A673 (cell line): ENCODE measurements at regions not wholly inside any gene's neighbourhood (a gene's known extent, or its start where the extent isn't known, plus 50 kb on each side); places are given as distances from the start of the nearest gene placed in this dataset.

Source experiments
- CTCF ChIP-seq: fragments of 300-800, 200-600 bp; sonication (generic); conservative IDR thresholded peaks from 2 replicates; pipeline ENCODE4 v1.5.1; 2017; ENCODE audit warnings: low read depth, mild to moderate bottlenecking, antibody characterized with exemption, low read length, moderate library complexity, mixed read lengths
- EZH2 ChIP-seq: fragments of 200-600 bp; sonication (generic); IDR thresholded peaks from 2 replicates; pipeline ENCODE4 v1.6.1; 2017; ENCODE audit warnings: borderline replicate concordance, low read depth, mild to moderate bottlenecking, mixed read lengths, antibody characterized with exemption, low read length; ENCODE audit not compliant: poor library complexity, severe bottlenecking

GRCh38 chr9:30411571-30411970 is 1972.9 kb upstream of the ACO1 start:
- TF ChIP-seq CTCF (no peak), EZH2 (no peak)
